ENCODE measurements at regions not wholly inside any gene's neighbourhood (a gene's known extent, or its start where the extent isn't known, plus 50 kb on each side); places are given as distances from the start of the nearest gene placed in this dataset.

GRCh38 chr2:220078439-220078838 is 451.0 kb downstream of the SLC4A3 start:
- no peak for TF ChIP-seq CTCF (IDR thresholded peaks at IDR 0.05; ENCODE audit: control extremely low read depth, extremely low read depth, low read depth, missing control alignments)
- DNase-seq (ENCODE audit: extremely low spot score): no peak
- POLR2A ChIA-PET: no interaction called here
- CTCF ChIA-PET: no interaction called here

- TF ChIP-seq CTCF (IDR thresholded peaks at IDR 0.05; ENCODE audit: control extremely low read depth, extremely low read depth, low read depth, missing control alignments): no peak
- ChIA-PET CTCF (no interaction called here), POLR2A (no interaction called here)
- no peak for DNase-seq (ENCODE audit: extremely low spot score)
Observed at GRCh38 chr2:220079595-220079994, 452.2 kb downstream of the SLC4A3 start.

GRCh38 chr2:220081171-220081570 is 453.7 kb downstream of the SLC4A3 start:
- POLR2A ChIA-PET: no interaction called here

GRCh38 chr2:220090050-220090449 is 462.6 kb downstream of the SLC4A3 start:
- no peak for TF ChIP-seq CTCF (IDR thresholded peaks at IDR 0.05; ENCODE audit: control extremely low read depth, extremely low read depth, low read depth, missing control alignments)
- POLR2A ChIA-PET: no interaction called here
- no peak for DNase-seq (ENCODE audit: extremely low spot score)
- CTCF ChIA-PET: no interaction called here

More at GRCh38 chr2:220081171-220081570, 453.7 kb downstream of the SLC4A3 start:
- CTCF ChIA-PET: interaction anchor here (1.2 to 1.9 kb wide), 2 partner anchors 14 to 27 kb away, joined by 4 read pairs; no protein-coding TSS in a partner anchor
- no peak for TF ChIP-seq CTCF (IDR thresholded peaks at IDR 0.05; ENCODE audit: control extremely low read depth, extremely low read depth, low read depth, missing control alignments)
- DNase-seq (ENCODE audit: extremely low spot score): no peak

- no peak for TF ChIP-seq CTCF (IDR thresholded peaks at IDR 0.05; ENCODE audit: control extremely low read depth, extremely low read depth, low read depth, missing control alignments)
- ChIA-PET CTCF (interaction anchor here (1.4 kb wide), 1 partner anchor 22 kb away, joined by 3 read pairs; no protein-coding TSS in a partner anchor), POLR2A (no interaction called here)
- DNase-seq (ENCODE audit: extremely low spot score): no peak
Observed at GRCh38 chr2:220096406-220096805, 469.0 kb downstream of the SLC4A3 start.

- no peak for DNase-seq (ENCODE audit: extremely low spot score)
- TF ChIP-seq CTCF (IDR thresholded peaks at IDR 0.05; ENCODE audit: control extremely low read depth, extremely low read depth, low read depth, missing control alignments): no peak
- ChIA-PET CTCF (no interaction called here), POLR2A (no interaction called here)
Observed at GRCh38 chr2:220101980-220102379, 474.6 kb downstream of the SLC4A3 start.

- POLR2A ChIA-PET: no interaction called here
- no peak for TF ChIP-seq CTCF (IDR thresholded peaks at IDR 0.05; ENCODE audit: control extremely low read depth, extremely low read depth, low read depth, missing control alignments)
- DNase-seq (ENCODE audit: extremely low spot score): no peak
- CTCF ChIA-PET: no interaction called here
Observed at GRCh38 chr2:220103596-220103995, 476.2 kb downstream of the SLC4A3 start.

All from GM10248 (cell line).